ENCODE measurements at regions not wholly inside any gene's neighbourhood (a gene's known extent, or its start where the extent isn't known, plus 50 kb on each side); places are given as distances from the start of the nearest gene placed in this dataset.

GRCh38 chr6:134469702-134470456, 152.0 kb upstream of the SGK1 start:
- H3K27ac ChIP-seq = no peak overlapping the region
- no peaks in the 10 kb centered on the region for H3K9me3 ChIP-seq (ENCODE audit: severe bottlenecking)
- TF ChIP-seq CTCF (IDR thresholded peaks at IDR 0.05; ENCODE audit: low read depth, low read length) = no peak
- H3K36me3 ChIP-seq = no peaks in the 10 kb centered on the region
- DNase-seq = no peak
- H3K27me3 ChIP-seq (ENCODE audit: insufficient read depth, low read depth, severe bottlenecking) = no peaks in the 10 kb centered on the region
- no peak overlapping the region for H3K4me3 ChIP-seq (ENCODE audit: low read depth, low read length)

- no peak for DNase-seq
- TF ChIP-seq CTCF (IDR thresholded peaks at IDR 0.05; ENCODE audit: low read depth, low read length) = no peak
- Histone ChIP-seq H3K9me3 (ENCODE audit: severe bottlenecking) (no peaks in the 10 kb centered on the region), H3K27ac (no peak overlapping the region), H3K36me3 (no peaks in the 10 kb centered on the region), H3K27me3 (ENCODE audit: insufficient read depth, low read depth, severe bottlenecking) (no peaks in the 10 kb centered on the region), H3K4me3 (ENCODE audit: low read depth, low read length) (no peak overlapping the region)
Measured at GRCh38 chr6:134468633-134469032, 150.7 kb upstream of the SGK1 start.

DNA sequence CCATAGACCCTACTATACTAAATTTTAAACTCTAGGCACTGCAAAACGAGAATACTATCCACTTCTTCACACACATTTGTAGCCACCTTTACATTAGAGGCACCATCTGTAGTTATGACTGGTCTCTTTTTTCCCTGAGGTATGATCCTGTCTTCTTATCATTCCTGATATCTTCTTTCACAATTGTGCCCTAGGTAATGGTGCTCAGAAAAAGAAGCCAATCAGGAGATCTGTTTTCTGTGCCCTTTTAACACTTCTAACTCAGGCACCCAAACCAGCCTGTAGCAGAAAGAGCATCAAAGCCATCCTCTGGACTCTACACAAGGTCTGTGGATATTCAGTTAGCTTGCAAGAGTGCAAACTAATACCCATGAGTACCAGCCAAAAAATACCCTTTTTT, 149.7 kb upstream of the SGK1 start:
- no peak overlapping the region for H3K27ac ChIP-seq
- TF ChIP-seq CTCF (IDR thresholded peaks at IDR 0.05; ENCODE audit: low read depth, low read length) = no peak
- no peak overlapping the region for H3K4me3 ChIP-seq (ENCODE audit: low read depth, low read length)
- no peaks in the 10 kb centered on the region for H3K9me3 ChIP-seq (ENCODE audit: severe bottlenecking)
- H3K27me3 ChIP-seq (ENCODE audit: insufficient read depth, low read depth, severe bottlenecking) = no peaks in the 10 kb centered on the region
- no peak for DNase-seq
- no peaks in the 10 kb centered on the region for H3K36me3 ChIP-seq

- Histone ChIP-seq H3K27ac (no peak overlapping the region), H3K27me3 (ENCODE audit: insufficient read depth, low read depth, severe bottlenecking) (no peaks in the 10 kb centered on the region), H3K36me3 (no peaks in the 10 kb centered on the region), H3K4me3 (ENCODE audit: low read depth, low read length) (no peak overlapping the region), H3K9me3 (ENCODE audit: severe bottlenecking) (no peaks in the 10 kb centered on the region)
- no peak for DNase-seq
- no peak for TF ChIP-seq CTCF (IDR thresholded peaks at IDR 0.05; ENCODE audit: low read depth, low read length)
Measured at GRCh38 chr6:134466771-134467525, 149.0 kb upstream of the SGK1 start.

- Histone ChIP-seq H3K27ac (no peak overlapping the region), H3K36me3 (no peaks in the 10 kb centered on the region), H3K27me3 (ENCODE audit: insufficient read depth, low read depth, severe bottlenecking) (no peaks in the 10 kb centered on the region), H3K9me3 (ENCODE audit: severe bottlenecking) (no peaks in the 10 kb centered on the region), H3K4me3 (ENCODE audit: low read depth, low read length) (no peak overlapping the region)
- DNase-seq = peak; percentile 50
- no peak for TF ChIP-seq CTCF (IDR thresholded peaks at IDR 0.05; ENCODE audit: low read depth, low read length)
Measured at GRCh38 chr6:134464690-134465411, 146.9 kb upstream of the SGK1 start.

Measured in WERI-Rb-1 (cell line).